HG03025 (cell line): ENCODE measurements at regions not wholly inside any gene's neighbourhood (a gene's known extent, or its start where the extent isn't known, plus 50 kb on each side); places are given as distances from the start of the nearest gene placed in this dataset.

Experiments
- ATAC-seq: cut with Tn5 transposase; IDR thresholded peaks from one replicate; pipeline ENCODE4 v1.9.1; 2021; ENCODE audit warnings: mild to moderate bottlenecking, moderate library complexity; ENCODE audit not compliant: unreplicated experiment, low FRiP score

GRCh38 chr9:86547571-86547970 lies 193.4 kb upstream of the TUT7 start:
- no peak for ATAC-seq

GRCh38 chr9:86546712-86547111 lies 192.5 kb upstream of the TUT7 start:
- no peak for ATAC-seq

GRCh38 chr9:86545090-86545489 lies 190.9 kb upstream of the TUT7 start:
- ATAC-seq: no peak

GRCh38 chr9:86541014-86541570 lies 186.9 kb upstream of the TUT7 start:
- no peak for ATAC-seq

GRCh38 chr9:86535406-86535915 lies 181.3 kb upstream of the TUT7 start:
- ATAC-seq: no peak

- no peak for ATAC-seq
Measured at GRCh38 chr9:86534572-86535258, 180.5 kb upstream of the TUT7 start.

- ATAC-seq: no peak
Measured at GRCh38 chr9:86531971-86532640, 177.9 kb upstream of the TUT7 start.

GRCh38 chr9:86531273-86531970 lies 177.2 kb upstream of the TUT7 start:
- ATAC-seq: no peak

GRCh38 chr9:86529496-86530275 lies 175.5 kb upstream of the TUT7 start:
- no peak for ATAC-seq

GRCh38 chr9:86526021-86526420 lies 171.8 kb upstream of the TUT7 start:
- ATAC-seq: no peak

- no peak for ATAC-seq
Measured at GRCh38 chr9:86525182-86525581, 171.0 kb upstream of the TUT7 start.

GRCh38 chr9:86521977-86522376 lies 167.8 kb upstream of the TUT7 start:
- ATAC-seq: no peak

GRCh38 chr9:86521322-86521721 lies 167.1 kb upstream of the TUT7 start:
- ATAC-seq: no peak

- no peak for ATAC-seq
Measured at GRCh38 chr9:86519066-86519615, 164.9 kb upstream of the TUT7 start.

GRCh38 chr9:86517475-86517874 lies 163.3 kb upstream of the TUT7 start:
- ATAC-seq: no peak

- ATAC-seq: no peak
Measured at GRCh38 chr9:86516564-86516963, 162.4 kb upstream of the TUT7 start.

- no peak for ATAC-seq
Measured at GRCh38 chr9:86515221-86515620, 161.0 kb upstream of the TUT7 start.

GRCh38 chr9:86513429-86513828 lies 159.2 kb upstream of the TUT7 start:
- no peak for ATAC-seq

GRCh38 chr9:86512929-86513328 lies 158.7 kb upstream of the TUT7 start:
- ATAC-seq: no peak
